Sigmoid colon (tissue), 6 donors: ENCODE measurements at regions not wholly inside any gene's neighbourhood (a gene's known extent, or its start where the extent isn't known, plus 50 kb on each side); places are given as distances from the start of the nearest gene placed in this dataset.

Experiments used
- DNase-seq: peaks from one replicate; pipeline ENCODE4 v3.0.0-alpha.2; 2019
- H3K27ac ChIP-seq, 4 donors: fragments of 200-600 bp; sonication (generic); one replicate each; pipeline ENCODE4 v1.5.1; 2016 to 2019; ENCODE audit warnings: mild to moderate bottlenecking in 1 of 4
- H3K27me3 ChIP-seq, 3 donors: fragments of 200-600 bp; sonication (generic); one replicate each; pipeline ENCODE4 v1.5.1; 2019; ENCODE audit warnings: mild to moderate bottlenecking in 1 of 3
- H3K36me3 ChIP-seq, 4 donors: fragments of 200-600 bp; sonication (generic); one replicate each; pipeline ENCODE4 v1.5.1; 2016 to 2019
- H3K4me1 ChIP-seq, 4 donors: fragments of 200-600 bp; sonication (generic); one replicate each; pipeline ENCODE4 v1.5.1; 2017 to 2019
- H3K4me3 ChIP-seq, 4 donors: fragments of 200-600 bp; sonication (generic); one replicate each; pipeline ENCODE4 v1.5.1; 2017 to 2019; ENCODE audit warnings: mild to moderate bottlenecking in 2 of 4, moderate library complexity in 1 of 4
- H3K9me3 ChIP-seq, 4 donors: fragments of 200-600 bp in 3 of 4; sonication (generic) in 3 of 4; one replicate each; pipeline versions ENCODE4 v1.5.1 to v1.6.1; 2013 to 2019
- CTCF ChIP-seq, 4 experiments: fragments of 450-650 bp in 3 of 4; fragments of 200-600 bp in 1 of 4; IDR thresholded peaks; one replicate each; pipeline ENCODE4 v1.5.1; 2016 to 2019; ENCODE audit warnings: antibody characterized with exemption in 4 of 4, mild to moderate bottlenecking in 3 of 4, moderate library complexity in 2 of 4
- EP300 ChIP-seq, 4 donors: sonication (generic); formaldehyde crosslinking; IDR thresholded peaks; one replicate each; pipeline ENCODE4 v1.6.1; 2017; ENCODE audit warnings: antibody characterized with exemption in 4 of 4
- POLR2A ChIP-seq, 2 donors: fragments of 450-650 bp; IDR thresholded peaks; one replicate each; pipeline ENCODE4 v1.6.1; 2016; ENCODE audit warnings: antibody characterized with exemption in 2 of 2, mild to moderate bottlenecking in 2 of 2, moderate library complexity in 2 of 2
- POLR2AphosphoS5 ChIP-seq, 4 donors: sonication (generic); formaldehyde crosslinking; IDR thresholded peaks; one replicate each; pipeline ENCODE4 v1.6.1; 2017; ENCODE audit warnings: antibody characterized with exemption in 4 of 4
- WGBS, 2 donors: extraction: QIAGEN DNeasy Blood & Tissue Kit; methylation state at CpG; one replicate each; pipeline ENCODE4 v1.1.7; 2013; 5-methylcytosine and 5-hydroxymethylcytosine counted together
- intact Hi-C: fragments of 100-400 bp; cut with DNase I; formaldehyde crosslinking; loops from one replicate; pipeline ENCODE4 v1.15.1; 2023
- donor health status: healthy with polysubstance abuse.
- donor health status: healthy.

DNA sequence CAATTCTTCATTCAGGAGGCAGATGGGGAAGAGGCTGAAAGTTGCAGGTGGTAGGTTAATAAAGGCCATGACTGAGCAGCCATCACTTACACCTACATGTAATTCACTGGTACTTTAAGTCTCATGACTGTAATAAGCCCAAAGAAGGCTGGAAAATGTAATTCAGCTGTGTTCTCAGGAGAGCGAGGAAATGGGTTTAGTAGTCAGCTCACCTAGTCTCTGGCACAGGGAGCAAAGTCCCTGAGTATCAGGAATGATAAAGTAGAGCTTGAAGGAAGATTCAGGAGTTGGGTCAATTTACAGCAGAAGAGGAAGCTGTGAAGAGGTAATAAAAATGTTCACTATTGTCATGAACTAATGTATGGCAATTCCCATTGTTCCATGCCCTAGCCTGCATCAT lies 393.4 kb upstream of the KAZN start:
- Histone ChIP-seq H3K4me3 (no peak overlapping the region), H3K4me1 (no peaks in the 10 kb centered on the region), H3K27ac (no peak overlapping the region), H3K27me3 (no peaks in the 10 kb centered on the region), H3K36me3 (no peaks in the 10 kb centered on the region), H3K9me3 (no peaks in the 10 kb centered on the region)
- DNase-seq = no peak
- intact Hi-C loops = no loop called here
- WGBS, 2 donors = 72 to 81% methylated on average over 1 of the region's 1 CpG
- no peak for TF ChIP-seq POLR2A (IDR thresholded peaks at IDR 0.05)
- no peak for TF ChIP-seq EP300 (IDR thresholded peaks at IDR 0.05)
- TF ChIP-seq CTCF (IDR thresholded peaks at IDR 0.05) = no peak
- TF ChIP-seq POLR2AphosphoS5 (IDR thresholded peaks at IDR 0.05) = no peak

DNA sequence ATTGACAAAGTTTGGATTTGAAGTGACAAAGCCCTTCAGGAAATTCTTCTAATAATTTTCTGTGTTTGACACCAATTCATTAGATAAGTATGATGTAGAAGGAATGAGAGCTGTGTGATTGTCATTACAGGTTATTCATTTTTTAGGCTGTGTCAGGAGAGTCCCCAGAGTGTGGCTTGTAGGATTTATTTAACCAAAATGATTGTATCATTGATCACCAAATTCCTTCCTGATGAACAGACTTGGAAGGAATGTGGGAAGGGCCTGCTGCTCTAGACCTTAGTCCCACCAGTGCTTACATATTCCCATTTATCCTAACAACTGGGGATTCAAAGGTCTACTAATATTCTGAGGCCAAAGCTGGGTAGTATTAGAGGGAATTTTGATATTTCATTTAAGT lies 383.3 kb upstream of the KAZN start:
- Histone ChIP-seq H3K4me1 (no peaks in the 10 kb centered on the region), H3K36me3 (no peaks in the 10 kb centered on the region), H3K4me3 (no peak overlapping the region), H3K9me3 (peaks cover 0 to 11% (median 4%) of the 10 kb centered on the region in 4 donors), H3K27me3 (no peaks in the 10 kb centered on the region), H3K27ac (no peak overlapping the region)
- no peak for DNase-seq
- intact Hi-C loops = no loop called here
- TF ChIP-seq POLR2A (IDR thresholded peaks at IDR 0.05) = no peak
- TF ChIP-seq EP300 (IDR thresholded peaks at IDR 0.05) = no peak
- TF ChIP-seq CTCF (IDR thresholded peaks at IDR 0.05) = no peak
- no peak for TF ChIP-seq POLR2AphosphoS5 (IDR thresholded peaks at IDR 0.05)

DNA sequence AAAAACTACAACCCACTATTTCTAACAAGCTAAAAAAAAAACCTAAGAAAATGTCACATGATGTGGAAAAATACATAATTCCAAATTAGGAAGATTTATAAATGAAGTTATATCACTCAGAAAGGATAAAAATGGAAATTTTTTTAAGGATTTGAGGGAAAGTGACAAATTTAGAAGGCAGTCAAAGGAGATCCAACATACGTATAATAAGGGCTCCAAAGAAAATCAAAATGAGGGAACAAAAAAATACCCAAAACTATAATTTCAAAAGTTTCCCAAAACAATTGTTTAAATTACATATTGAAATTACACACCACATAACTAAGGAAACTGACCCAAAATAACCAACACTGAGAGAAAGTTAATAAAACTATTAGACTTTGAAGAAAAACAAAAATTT lies 381.1 kb upstream of the KAZN start:
- Histone ChIP-seq H3K36me3 (no peaks in the 10 kb centered on the region), H3K27me3 (no peaks in the 10 kb centered on the region), H3K4me3 (no peak overlapping the region), H3K4me1 (no peaks in the 10 kb centered on the region), H3K9me3 (peaks cover 0 to 11% (median 4%) of the 10 kb centered on the region in 4 donors), H3K27ac (no peak overlapping the region)
- 47 to 98% methylated on average over 1 of the region's 1 CpG for WGBS, 2 donors
- DNase-seq = no peak
- intact Hi-C loops = no loop called here
- no peak for TF ChIP-seq EP300 (IDR thresholded peaks at IDR 0.05)
- no peak for TF ChIP-seq POLR2A (IDR thresholded peaks at IDR 0.05)
- no peak for TF ChIP-seq POLR2AphosphoS5 (IDR thresholded peaks at IDR 0.05)
- TF ChIP-seq CTCF (IDR thresholded peaks at IDR 0.05) = no peak

DNA sequence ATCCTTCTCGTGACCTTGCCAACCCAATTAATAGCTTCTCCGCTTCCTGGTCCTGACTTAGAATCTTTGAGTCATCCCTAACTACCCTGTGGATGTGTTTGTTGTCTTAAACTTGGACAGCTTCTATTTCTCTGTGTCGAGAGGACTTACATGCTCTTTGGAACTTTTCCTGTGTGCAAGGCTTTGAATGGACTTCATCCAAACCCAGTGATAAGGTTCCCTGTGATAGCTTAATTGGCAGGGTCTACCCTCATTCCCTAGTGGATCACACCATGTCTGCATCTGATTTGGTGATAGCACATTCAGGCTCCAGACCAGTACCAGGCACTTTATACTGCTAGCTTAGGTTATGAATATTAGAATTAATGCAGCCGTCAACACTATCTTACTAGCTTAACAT lies 378.2 kb upstream of the KAZN start:
- TF ChIP-seq POLR2A (IDR thresholded peaks at IDR 0.05) (no peak), CTCF (IDR thresholded peaks at IDR 0.05) (no peak), EP300 (IDR thresholded peaks at IDR 0.05) (no peak), POLR2AphosphoS5 (IDR thresholded peaks at IDR 0.05) (no peak)
- peaks cover 0 to 11% (median 4%) of the 10 kb centered on the region in 4 donors for H3K9me3 ChIP-seq
- intact Hi-C loops = no loop called here
- no peak for DNase-seq
- H3K4me1 ChIP-seq = no peaks in the 10 kb centered on the region
- no peak overlapping the region for H3K4me3 ChIP-seq
- H3K27me3 ChIP-seq = no peaks in the 10 kb centered on the region
- H3K36me3 ChIP-seq = no peaks in the 10 kb centered on the region
- H3K27ac ChIP-seq = no peak overlapping the region
- 86 to 87% methylated on average over 4 of the region's 4 CpGs for WGBS, 2 donors

DNA sequence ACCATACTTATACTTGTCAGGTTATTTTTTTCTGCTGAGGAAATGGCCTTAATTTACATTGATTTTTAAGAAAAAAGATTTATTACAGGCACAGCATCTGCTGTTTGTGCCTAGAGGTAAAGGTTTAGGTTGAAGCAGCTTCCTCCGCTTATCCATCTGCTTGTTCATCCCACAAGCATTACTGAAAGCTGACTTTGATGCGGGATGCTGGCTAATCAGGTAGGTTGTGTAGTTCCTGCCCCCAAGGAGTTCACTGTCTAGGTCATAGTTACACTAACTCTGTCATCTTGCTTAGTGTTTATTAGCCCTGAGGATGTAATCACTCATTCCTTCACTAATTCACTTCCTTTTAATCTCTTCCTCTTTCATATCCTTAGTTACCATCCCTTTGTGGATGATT lies 377.7 kb upstream of the KAZN start:
- Histone ChIP-seq H3K36me3 (no peaks in the 10 kb centered on the region), H3K4me1 (no peaks in the 10 kb centered on the region), H3K9me3 (peaks cover 0 to 11% (median 4%) of the 10 kb centered on the region in 4 donors), H3K27ac (no peak overlapping the region), H3K4me3 (no peak overlapping the region), H3K27me3 (no peaks in the 10 kb centered on the region)
- DNase-seq = no peak
- WGBS, 2 donors = 92 to 93% methylated on average over 2 of the region's 2 CpGs
- TF ChIP-seq POLR2AphosphoS5 (IDR thresholded peaks at IDR 0.05) (no peak), CTCF (IDR thresholded peaks at IDR 0.05) (no peak), EP300 (IDR thresholded peaks at IDR 0.05) (no peak), POLR2A (IDR thresholded peaks at IDR 0.05) (no peak)
- intact Hi-C loops = no loop called here
